ENCODE measurements at regions not wholly inside any gene's neighbourhood (a gene's known extent, or its start where the extent isn't known, plus 50 kb on each side); places are given as distances from the start of the nearest gene placed in this dataset.

GRCh38 chr1:30477588-30477987, 245.8 kb downstream of the MATN1 start:
- H4K20me1 ChIP-seq (ENCODE audit: insufficient read depth): no peaks in the 10 kb centered on the region
- no peak overlapping the region for H3K4me2 ChIP-seq (ENCODE audit: low read length)
- no peak overlapping the region for H2AFZ ChIP-seq (ENCODE audit: low read depth, low read length)
- H3K9me2 ChIP-seq (ENCODE audit: insufficient read depth, low read length): no peaks in the 10 kb centered on the region
- no peak overlapping the region for H3K27ac ChIP-seq (ENCODE audit: low read length)
- H3K4me3 ChIP-seq (ENCODE audit: low read length): no peak overlapping the region
- TF ChIP-seq POLR2AphosphoS5 (IDR thresholded peaks at IDR 0.05) (no peak), TAF1 (IDR thresholded peaks at IDR 0.05; ENCODE audit: low read depth) (no peak), MXI1 (conservative IDR thresholded peaks at IDR 0.05; ENCODE audit: poor library complexity, severe bottlenecking) (no peak), SMC3 (conservative IDR thresholded peaks at IDR 0.05; ENCODE audit: poor library complexity) (no peak), REST (IDR thresholded peaks at IDR 0.05; ENCODE audit: borderline replicate concordance) (no peak), EP300 (conservative IDR thresholded peaks at IDR 0.05; ENCODE audit: poor library complexity, severe bottlenecking) (no peak), RAD21 (conservative IDR thresholded peaks at IDR 0.05) (no peak), CTCF (IDR thresholded peaks at IDR 0.05; ENCODE audit: poor library complexity, severe bottlenecking) (no peak), EZH2 (IDR thresholded peaks at IDR 0.05; ENCODE audit: borderline replicate concordance, insufficient read depth, low read length, poor library complexity, severe bottlenecking) (no peak)
- no peak overlapping the region for H3K9ac ChIP-seq (ENCODE audit: low read length)
- H3K9me3 ChIP-seq (ENCODE audit: low read length): no peaks in the 10 kb centered on the region
- H3K36me3 ChIP-seq (ENCODE audit: insufficient read depth, low read length): no peaks in the 10 kb centered on the region
- H3F3A ChIP-seq (ENCODE audit: insufficient read depth, low read length, poor library complexity, severe bottlenecking): no peaks in the 10 kb centered on the region
- no peaks in the 10 kb centered on the region for H3K79me2 ChIP-seq (replicated peaks; ENCODE audit: insufficient read depth, low read length)
- no peaks in the 10 kb centered on the region for H3K27me3 ChIP-seq (ENCODE audit: insufficient read depth, low read depth, low read length)

- Histone ChIP-seq H3K36me3 (ENCODE audit: insufficient read depth, low read length) (no peaks in the 10 kb centered on the region), H3K9ac (ENCODE audit: low read length) (no peak overlapping the region), H3F3A (ENCODE audit: insufficient read depth, low read length, poor library complexity, severe bottlenecking) (no peaks in the 10 kb centered on the region), H2AFZ (ENCODE audit: low read depth, low read length) (no peak overlapping the region), H3K79me2 (replicated peaks; ENCODE audit: insufficient read depth, low read length) (no peaks in the 10 kb centered on the region), H4K20me1 (ENCODE audit: insufficient read depth) (no peaks in the 10 kb centered on the region), H3K9me3 (ENCODE audit: low read length) (no peaks in the 10 kb centered on the region), H3K4me2 (ENCODE audit: low read length) (no peak overlapping the region), H3K27me3 (ENCODE audit: insufficient read depth, low read depth, low read length) (no peaks in the 10 kb centered on the region), H3K4me3 (ENCODE audit: low read length) (no peak overlapping the region), H3K27ac (ENCODE audit: low read length) (no peak overlapping the region), H3K9me2 (ENCODE audit: insufficient read depth, low read length) (no peaks in the 10 kb centered on the region)
- TF ChIP-seq RAD21 (conservative IDR thresholded peaks at IDR 0.05) (no peak), TAF1 (IDR thresholded peaks at IDR 0.05; ENCODE audit: low read depth) (no peak), MXI1 (conservative IDR thresholded peaks at IDR 0.05; ENCODE audit: poor library complexity, severe bottlenecking) (no peak), POLR2AphosphoS5 (IDR thresholded peaks at IDR 0.05) (no peak), EZH2 (IDR thresholded peaks at IDR 0.05; ENCODE audit: borderline replicate concordance, insufficient read depth, low read length, poor library complexity, severe bottlenecking) (no peak), EP300 (conservative IDR thresholded peaks at IDR 0.05; ENCODE audit: poor library complexity, severe bottlenecking) (no peak), CTCF (IDR thresholded peaks at IDR 0.05; ENCODE audit: poor library complexity, severe bottlenecking) (no peak), SMC3 (conservative IDR thresholded peaks at IDR 0.05; ENCODE audit: poor library complexity) (no peak), REST (IDR thresholded peaks at IDR 0.05; ENCODE audit: borderline replicate concordance) (no peak)
Measured at GRCh38 chr1:30476911-30477459, 246.4 kb downstream of the MATN1 start.

All from neural cell (in vitro differentiated cells).